Lower lobe of right lung (tissue), 2 donors: ENCODE measurements at regions not wholly inside any gene's neighbourhood (a gene's known extent, or its start where the extent isn't known, plus 50 kb on each side); places are given as distances from the start of the nearest gene placed in this dataset.

ENCODE experiments used
- ATAC-seq, 2 donors: fragments of 200-7000 bp; cut with Tn5 transposase; one replicate each; pipeline ENCODE4 v1.9.1; 2020 to 2022; ENCODE audit warnings: mild to moderate bottlenecking in 2 of 2, moderate library complexity in 2 of 2
- DNase-seq: peaks from one replicate; pipeline ENCODE4 v3.0.0-alpha.2; 2020
- H3K27ac ChIP-seq: fragments of 200-600 bp; one replicate; pipeline ENCODE4 v1.8.0; 2022
- H3K27me3 ChIP-seq: fragments of 200-600 bp; one replicate; pipeline ENCODE4 v1.8.0; 2022; ENCODE audit warnings: low read depth
- H3K36me3 ChIP-seq: fragments of 200-600 bp; one replicate; pipeline ENCODE4 v1.8.0; 2022; ENCODE audit warnings: mild to moderate bottlenecking
- H3K4me1 ChIP-seq: fragments of 200-600 bp; one replicate; pipeline ENCODE4 v1.8.0; 2022
- H3K4me3 ChIP-seq: fragments of 200-600 bp; one replicate; pipeline ENCODE4 v1.8.0; 2022; ENCODE audit warnings: mild to moderate bottlenecking
- H3K9me3 ChIP-seq: fragments of 200-600 bp; one replicate; pipeline ENCODE4 v1.8.0; 2022
- intact Hi-C: fragments of 100-400 bp; cut with DNase I; formaldehyde crosslinking; loops from one replicate; pipeline ENCODE4 v1.11.0; 2022
- TF ChIP-seq, protein P1 (sequence below): fragments of 200-600 bp; IDR thresholded peaks from one replicate; pipeline ENCODE4 v1.8.0; 2022; ENCODE audit warnings: antibody characterized with exemption, mild to moderate bottlenecking
- donor health status: DM: no; HTN: yes; CAD: no; lungs with severe emphysema.

DNA sequence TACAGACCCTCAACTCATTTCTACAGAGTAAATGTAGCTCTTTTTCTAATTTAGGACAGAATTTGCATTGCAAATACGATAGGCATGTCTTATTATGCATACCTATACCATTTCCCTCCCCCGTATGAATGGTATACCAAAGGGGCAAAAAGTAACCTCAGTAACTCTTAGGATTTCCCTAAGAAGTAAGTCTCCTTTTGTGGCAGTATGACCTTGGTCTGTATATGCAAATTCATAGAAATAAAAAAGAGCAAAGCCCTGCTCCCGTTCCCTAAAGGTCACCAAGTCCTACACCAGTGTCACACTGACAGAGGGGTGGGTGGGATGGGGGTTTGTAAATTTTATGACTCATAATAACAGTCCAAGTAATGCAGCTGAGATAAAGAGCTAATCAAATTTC lies 365.8 kb upstream of the CCDC196 start:
- no peak overlapping the region for H3K4me3 ChIP-seq
- H3K4me1 ChIP-seq, result no peaks in the 10 kb centered on the region
- no peaks in the 10 kb centered on the region for H3K36me3 ChIP-seq
- no peaks in the 10 kb centered on the region for H3K9me3 ChIP-seq
- intact Hi-C loops, result no loop called here
- no peak for ATAC-seq
- TF ChIP-seq, protein P1, sequence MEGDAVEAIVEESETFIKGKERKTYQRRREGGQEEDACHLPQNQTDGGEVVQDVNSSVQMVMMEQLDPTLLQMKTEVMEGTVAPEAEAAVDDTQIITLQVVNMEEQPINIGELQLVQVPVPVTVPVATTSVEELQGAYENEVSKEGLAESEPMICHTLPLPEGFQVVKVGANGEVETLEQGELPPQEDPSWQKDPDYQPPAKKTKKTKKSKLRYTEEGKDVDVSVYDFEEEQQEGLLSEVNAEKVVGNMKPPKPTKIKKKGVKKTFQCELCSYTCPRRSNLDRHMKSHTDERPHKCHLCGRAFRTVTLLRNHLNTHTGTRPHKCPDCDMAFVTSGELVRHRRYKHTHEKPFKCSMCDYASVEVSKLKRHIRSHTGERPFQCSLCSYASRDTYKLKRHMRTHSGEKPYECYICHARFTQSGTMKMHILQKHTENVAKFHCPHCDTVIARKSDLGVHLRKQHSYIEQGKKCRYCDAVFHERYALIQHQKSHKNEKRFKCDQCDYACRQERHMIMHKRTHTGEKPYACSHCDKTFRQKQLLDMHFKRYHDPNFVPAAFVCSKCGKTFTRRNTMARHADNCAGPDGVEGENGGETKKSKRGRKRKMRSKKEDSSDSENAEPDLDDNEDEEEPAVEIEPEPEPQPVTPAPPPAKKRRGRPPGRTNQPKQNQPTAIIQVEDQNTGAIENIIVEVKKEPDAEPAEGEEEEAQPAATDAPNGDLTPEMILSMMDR, result no peak
- H3K27me3 ChIP-seq, result no peaks in the 10 kb centered on the region
- DNase-seq, result no peak
- no peak overlapping the region for H3K27ac ChIP-seq

DNA sequence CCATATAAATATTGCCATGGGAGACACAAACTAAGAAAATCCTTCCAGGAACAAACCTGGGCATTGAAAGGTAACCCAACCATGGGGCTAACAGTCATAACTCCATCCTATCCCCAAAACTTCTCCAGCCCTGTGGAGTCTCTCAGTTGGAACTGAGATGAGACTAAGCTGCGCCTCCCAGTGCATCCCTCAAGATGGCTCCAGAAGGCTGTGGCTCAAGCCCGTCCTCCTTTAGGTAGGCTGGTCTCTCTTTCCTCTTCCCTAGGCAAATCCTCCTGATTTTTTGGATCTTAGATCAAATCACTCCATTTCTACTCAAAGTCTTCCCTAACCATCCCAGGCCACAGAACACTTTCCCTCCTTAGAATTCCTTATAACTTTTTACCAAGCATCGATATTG lies 364.3 kb upstream of the CCDC196 start:
- H3K36me3 ChIP-seq, result no peaks in the 10 kb centered on the region
- no peak overlapping the region for H3K4me3 ChIP-seq
- no peaks in the 10 kb centered on the region for H3K27me3 ChIP-seq
- no peak overlapping the region for H3K27ac ChIP-seq
- ATAC-seq (no peak), DNase-seq (no peak)
- no peaks in the 10 kb centered on the region for H3K4me1 ChIP-seq
- TF ChIP-seq, protein P1, result no peak
- intact Hi-C loops, result no loop called here
- no peaks in the 10 kb centered on the region for H3K9me3 ChIP-seq

DNA sequence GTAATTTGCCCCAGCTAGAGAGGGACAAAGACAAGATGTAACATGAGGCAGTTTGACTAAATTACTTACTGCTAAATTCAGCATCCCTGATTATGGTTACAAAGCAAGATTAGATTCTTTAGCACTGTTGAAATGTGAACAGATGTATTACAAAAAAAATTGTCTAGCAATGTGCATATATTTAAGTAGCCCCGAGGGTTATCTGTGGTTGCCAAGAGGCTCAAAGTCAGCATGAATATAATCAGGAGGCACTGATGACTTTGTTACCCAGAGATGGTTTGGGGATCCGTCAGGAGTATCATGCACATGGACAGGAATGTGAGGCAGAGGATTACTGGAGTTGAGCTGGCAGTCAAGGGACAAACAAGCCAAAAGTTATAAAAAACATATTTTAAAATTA lies 356.9 kb upstream of the CCDC196 start:
- Histone ChIP-seq H3K4me3 (no peak overlapping the region), H3K36me3 (no peaks in the 10 kb centered on the region), H3K27ac (no peak overlapping the region), H3K4me1 (no peaks in the 10 kb centered on the region), H3K27me3 (no peaks in the 10 kb centered on the region), H3K9me3 (no peaks in the 10 kb centered on the region)
- TF ChIP-seq, protein P1, result no peak
- ATAC-seq (no peak), DNase-seq (no peak)
- intact Hi-C loops, result no loop called here

DNA sequence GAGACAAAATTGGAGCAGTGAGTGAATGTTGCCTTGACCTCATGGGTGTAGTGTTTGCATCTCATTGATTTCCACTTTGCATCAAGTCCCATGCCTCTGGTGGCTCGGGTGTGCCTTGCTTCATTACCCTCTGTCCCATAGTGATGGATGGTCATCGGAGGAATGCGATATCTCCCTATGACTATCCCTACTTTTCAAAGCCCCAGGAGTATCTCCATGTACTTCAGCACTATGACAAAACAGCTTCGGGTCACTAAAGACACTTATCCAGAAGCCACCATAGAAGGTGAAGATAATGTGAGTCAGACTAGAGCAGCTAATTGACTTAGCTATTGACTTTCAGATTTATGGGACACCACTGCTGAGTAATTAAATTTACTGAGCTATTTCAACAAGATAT lies 355.1 kb upstream of the CCDC196 start:
- H3K27me3 ChIP-seq, result no peaks in the 10 kb centered on the region
- intact Hi-C loops, result no loop called here
- TF ChIP-seq, protein P1, result no peak
- H3K9me3 ChIP-seq, result no peaks in the 10 kb centered on the region
- H3K4me3 ChIP-seq, result no peak overlapping the region
- DNase-seq (no peak), ATAC-seq (no peak)
- no peaks in the 10 kb centered on the region for H3K36me3 ChIP-seq
- no peak overlapping the region for H3K27ac ChIP-seq
- no peaks in the 10 kb centered on the region for H3K4me1 ChIP-seq

DNA sequence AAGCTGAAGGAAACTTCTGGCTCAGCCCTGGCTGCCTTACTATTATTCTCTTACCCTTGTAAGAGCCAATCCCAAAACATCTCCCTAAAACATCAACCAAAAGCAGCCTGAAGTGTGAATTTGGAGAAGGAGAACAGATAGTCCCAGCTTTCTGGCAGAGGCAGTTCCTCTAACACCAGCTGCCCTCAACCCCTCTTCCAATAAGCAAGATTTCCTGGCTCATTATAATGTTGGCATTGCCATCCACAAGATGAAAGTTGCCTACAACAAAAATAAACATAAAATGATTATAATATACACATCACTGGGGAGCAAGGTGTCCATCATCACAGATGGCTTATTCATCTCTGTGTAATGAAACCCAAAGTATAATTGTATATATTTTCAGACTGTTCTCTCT lies 352.5 kb upstream of the CCDC196 start:
- TF ChIP-seq, protein P1, result no peak
- H3K4me1 ChIP-seq, result no peaks in the 10 kb centered on the region
- no peaks in the 10 kb centered on the region for H3K27me3 ChIP-seq
- no peak overlapping the region for H3K27ac ChIP-seq
- ATAC-seq, result no peak
- no peak overlapping the region for H3K4me3 ChIP-seq
- intact Hi-C loops, result no loop called here
- no peaks in the 10 kb centered on the region for H3K9me3 ChIP-seq
- H3K36me3 ChIP-seq, result no peaks in the 10 kb centered on the region
- DNase-seq, result no peak

DNA sequence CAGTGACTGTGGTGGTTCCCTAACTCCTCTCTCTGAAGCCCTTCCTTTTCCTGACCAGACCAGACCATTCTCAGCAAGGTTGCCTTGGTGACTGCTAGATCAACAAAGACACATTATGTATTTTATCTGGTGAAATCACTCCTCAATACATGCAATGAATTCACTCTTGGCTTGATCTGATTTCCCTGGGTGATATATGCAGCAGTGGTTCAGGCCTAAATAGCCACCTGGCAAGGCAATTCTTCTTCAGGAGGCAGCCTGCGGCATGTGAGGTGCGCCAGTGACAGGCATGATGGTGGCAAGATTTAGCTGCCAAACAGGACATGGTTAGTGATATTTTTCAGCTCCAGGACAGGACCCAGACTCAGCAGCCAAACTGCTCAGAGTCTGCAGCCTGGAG lies 350.3 kb upstream of the CCDC196 start:
- Histone ChIP-seq H3K36me3 (no peaks in the 10 kb centered on the region), H3K27ac (no peak overlapping the region), H3K9me3 (no peaks in the 10 kb centered on the region), H3K27me3 (no peaks in the 10 kb centered on the region), H3K4me3 (no peak overlapping the region), H3K4me1 (no peaks in the 10 kb centered on the region)
- intact Hi-C loops, result no loop called here
- DNase-seq (no peak), ATAC-seq (no peak)
- TF ChIP-seq, protein P1, result no peak
